Activated T-helper 2 cell treated with anti-CD3 and anti-CD28 coated beads, Interferon-gamma antibody, Interleukin-2, Interleukin-4, amounts not matched to agents 10 μg/mL and 5 μg/mL and 100 μg/mL, durations not matched to agents 14 hours and 24 hours and 36 hours (primary cell): ENCODE measurements at regions not wholly inside any gene's neighbourhood (a gene's known extent, or its start where the extent isn't known, plus 50 kb on each side); places are given as distances from the start of the nearest gene placed in this dataset.

ENCODE experiments used
- DNase-seq: peaks from one replicate; pipeline ENCODE4 v3.0.0; 2021; ENCODE audit warnings: low spot score
- H3K27ac Mint-ChIP-seq: one replicate; pipeline ENCODE4 v1.8.0; 2021; ENCODE audit warnings: mixed read lengths
- H3K27me3 Mint-ChIP-seq: one replicate; pipeline ENCODE4 v1.8.0; 2021; ENCODE audit warnings: low read depth, mixed read lengths
- H3K36me3 Mint-ChIP-seq: one replicate; pipeline ENCODE4 v1.8.0; 2021; ENCODE audit warnings: low read depth, mixed read lengths
- H3K4me1 Mint-ChIP-seq: one replicate; pipeline ENCODE4 v1.8.0; 2021; ENCODE audit warnings: low read depth, mixed read lengths
- H3K4me3 Mint-ChIP-seq: one replicate; pipeline ENCODE4 v1.8.0; 2021; ENCODE audit warnings: low read depth, mild to moderate bottlenecking, moderate library complexity, mixed read lengths
- H3K9me3 Mint-ChIP-seq: one replicate; pipeline ENCODE4 v1.8.0; 2021; ENCODE audit warnings: mixed read lengths
- intact Hi-C: fragments of 100-400 bp; cut with micrococcal nuclease; formaldehyde crosslinking; loops from one replicate; pipeline ENCODE4 v1.15.1; 2023

DNA sequence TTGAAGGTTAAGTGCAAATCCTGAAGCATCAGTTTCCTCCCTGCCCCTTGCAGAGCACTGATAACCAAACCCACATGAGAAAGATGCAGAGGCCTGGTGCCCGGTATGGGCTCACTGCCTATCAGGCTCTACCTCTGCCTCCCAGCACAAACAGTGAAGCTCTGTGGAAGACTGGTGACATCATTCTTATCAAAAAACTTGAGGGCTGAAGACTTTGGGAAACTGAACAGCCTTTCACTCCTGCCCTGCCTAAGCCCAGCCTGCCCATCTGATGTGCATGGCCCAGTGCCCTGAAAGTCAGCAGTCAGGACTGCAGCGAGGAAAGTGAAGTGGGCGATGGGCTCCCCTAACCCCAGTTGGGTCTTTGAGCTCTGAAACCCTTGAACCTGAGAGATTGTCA lies 174.8 kb upstream of the ARL4C start:
- intact Hi-C loops: no loop called here
- H3K9me3 Mint-ChIP-seq: no peaks in the 10 kb centered on the region
- no peak for DNase-seq
- H3K4me3 Mint-ChIP-seq: no peak overlapping the region
- H3K4me1 Mint-ChIP-seq: no peaks in the 10 kb centered on the region
- no peaks in the 10 kb centered on the region for H3K27me3 Mint-ChIP-seq
- H3K27ac Mint-ChIP-seq: no peak overlapping the region
- H3K36me3 Mint-ChIP-seq: no peaks in the 10 kb centered on the region

DNA sequence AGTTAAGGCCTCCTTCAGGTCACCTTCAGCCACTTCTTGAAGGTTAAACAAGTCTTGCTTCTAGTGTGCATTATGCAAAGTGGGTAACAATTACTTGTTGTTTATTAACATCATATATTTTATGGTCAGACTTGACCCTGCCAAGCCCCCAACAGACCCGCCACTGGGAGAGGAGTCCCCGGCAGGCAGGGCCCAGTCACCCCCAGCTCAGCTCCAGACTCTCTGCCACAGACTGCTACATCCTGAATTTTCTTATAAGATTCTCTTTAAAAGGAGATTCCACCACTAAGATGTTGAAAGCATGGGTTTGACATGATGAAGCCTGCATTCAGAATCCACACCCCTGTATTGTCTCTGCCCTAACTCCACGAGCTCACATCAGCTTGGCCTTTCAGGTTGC lies 174.3 kb upstream of the ARL4C start:
- Mint-ChIP-seq H3K27me3 (no peaks in the 10 kb centered on the region), H3K4me3 (no peak overlapping the region), H3K9me3 (no peaks in the 10 kb centered on the region), H3K27ac (no peak overlapping the region), H3K4me1 (no peaks in the 10 kb centered on the region), H3K36me3 (no peaks in the 10 kb centered on the region)
- intact Hi-C loops: no loop called here
- no peak for DNase-seq

- Mint-ChIP-seq H3K9me3 (no peaks in the 10 kb centered on the region), H3K27me3 (no peaks in the 10 kb centered on the region), H3K4me3 (no peak overlapping the region), H3K27ac (no peak overlapping the region), H3K4me1 (no peaks in the 10 kb centered on the region), H3K36me3 (no peaks in the 10 kb centered on the region)
- no peak for DNase-seq
- intact Hi-C loops: no loop called here
Observed at GRCh38 chr2:234670806-234671205, 173.9 kb upstream of the ARL4C start.

DNA sequence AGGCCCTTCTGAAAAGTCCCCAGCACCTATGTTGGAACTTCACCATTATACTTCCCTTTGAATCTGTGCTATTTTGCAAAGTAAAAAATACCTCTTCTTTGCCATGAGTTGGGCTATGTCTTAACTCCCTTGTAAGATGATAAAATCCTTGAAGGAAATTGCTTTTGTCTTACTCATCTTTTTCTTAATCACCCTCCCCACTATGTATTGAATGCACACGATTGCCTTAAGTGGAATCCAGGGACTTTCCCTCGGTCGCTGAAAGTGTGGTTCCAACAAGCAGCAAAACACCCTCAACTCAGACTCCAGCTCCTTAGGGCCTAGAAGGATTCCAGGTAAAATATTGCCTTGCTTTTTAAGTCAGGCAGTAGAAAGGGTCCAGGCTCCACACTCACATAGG lies 173.2 kb upstream of the ARL4C start:
- no peak overlapping the region for H3K27ac Mint-ChIP-seq
- DNase-seq: no peak
- H3K36me3 Mint-ChIP-seq: no peaks in the 10 kb centered on the region
- intact Hi-C loops: no loop called here
- H3K4me1 Mint-ChIP-seq: no peaks in the 10 kb centered on the region
- no peak overlapping the region for H3K4me3 Mint-ChIP-seq
- no peaks in the 10 kb centered on the region for H3K27me3 Mint-ChIP-seq
- no peaks in the 10 kb centered on the region for H3K9me3 Mint-ChIP-seq

DNA sequence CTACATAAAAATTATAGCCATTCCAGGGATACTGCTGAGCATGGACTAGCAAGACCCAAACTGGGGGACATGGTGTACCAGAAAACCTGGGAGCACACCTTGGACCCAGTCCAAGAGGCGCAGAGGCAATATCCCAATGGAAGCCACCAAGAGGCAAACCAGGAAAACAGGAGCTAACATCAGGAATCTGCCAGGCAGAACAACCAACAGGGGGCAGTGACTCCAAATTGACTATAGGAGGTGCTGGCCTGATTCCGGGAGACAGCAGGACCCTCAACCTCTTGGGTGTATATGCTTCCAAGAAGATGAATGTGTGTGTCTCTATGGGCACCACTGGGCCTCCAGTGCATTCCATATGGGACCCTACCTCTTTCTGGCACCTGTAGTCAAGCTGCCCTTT lies 172.7 kb upstream of the ARL4C start:
- no peaks in the 10 kb centered on the region for H3K36me3 Mint-ChIP-seq
- no peaks in the 10 kb centered on the region for H3K9me3 Mint-ChIP-seq
- no peaks in the 10 kb centered on the region for H3K27me3 Mint-ChIP-seq
- no peaks in the 10 kb centered on the region for H3K4me1 Mint-ChIP-seq
- intact Hi-C loops: no loop called here
- no peak for DNase-seq
- no peak overlapping the region for H3K27ac Mint-ChIP-seq
- no peak overlapping the region for H3K4me3 Mint-ChIP-seq

DNA sequence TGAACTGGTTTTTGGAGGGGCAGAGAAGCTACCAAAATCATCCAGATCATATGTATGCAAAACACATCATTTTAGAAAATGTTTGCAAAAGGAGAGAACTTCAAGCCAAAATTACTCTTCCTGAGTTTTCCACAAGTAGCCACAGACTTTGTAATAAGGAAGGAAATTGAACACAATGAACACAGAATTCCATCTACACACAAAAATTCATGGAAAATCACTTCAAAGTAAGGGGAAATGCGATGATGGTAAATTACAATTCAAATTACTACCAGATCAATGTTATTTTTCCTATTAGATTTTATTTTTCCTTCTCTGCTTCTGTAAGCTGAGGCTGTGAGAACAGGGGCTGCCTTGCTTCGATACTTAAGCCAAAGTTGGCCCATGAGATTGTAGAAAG lies 172.1 kb upstream of the ARL4C start:
- Mint-ChIP-seq H3K27me3 (no peaks in the 10 kb centered on the region), H3K9me3 (peaks cover 4% of the 10 kb centered on the region), H3K27ac (no peak overlapping the region), H3K4me3 (no peak overlapping the region), H3K4me1 (no peaks in the 10 kb centered on the region), H3K36me3 (no peaks in the 10 kb centered on the region)
- DNase-seq: no peak
- intact Hi-C loops: no loop called here

DNA sequence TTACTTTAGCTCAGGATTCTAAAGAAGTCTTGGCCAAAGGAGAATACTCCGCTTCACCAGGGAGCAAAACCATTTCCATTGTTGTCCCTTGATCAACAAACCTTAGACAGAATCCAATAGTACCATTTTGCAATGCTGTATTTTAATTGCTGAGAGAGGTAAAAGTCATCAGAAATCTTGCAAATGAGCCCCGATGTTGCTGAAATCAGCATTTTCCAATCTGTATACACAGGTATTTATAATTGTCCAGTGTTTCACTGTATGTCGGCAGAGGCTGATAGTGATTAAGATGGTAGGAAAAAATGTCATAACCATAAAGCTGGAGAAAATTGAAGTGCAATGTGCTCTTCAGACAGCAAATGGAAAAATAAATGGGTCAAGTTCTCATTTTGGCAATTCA lies 170.0 kb upstream of the ARL4C start:
- H3K36me3 Mint-ChIP-seq: no peaks in the 10 kb centered on the region
- intact Hi-C loops: no loop called here
- no peaks in the 10 kb centered on the region for H3K27me3 Mint-ChIP-seq
- no peak overlapping the region for H3K27ac Mint-ChIP-seq
- DNase-seq: no peak
- H3K4me3 Mint-ChIP-seq: no peak overlapping the region
- H3K4me1 Mint-ChIP-seq: no peaks in the 10 kb centered on the region
- H3K9me3 Mint-ChIP-seq: peaks cover 4% of the 10 kb centered on the region

- Mint-ChIP-seq H3K4me1 (no peaks in the 10 kb centered on the region), H3K9me3 (peaks cover 4% of the 10 kb centered on the region), H3K36me3 (no peaks in the 10 kb centered on the region), H3K27me3 (no peaks in the 10 kb centered on the region), H3K27ac (no peak overlapping the region), H3K4me3 (no peak overlapping the region)
- no peak for DNase-seq
- intact Hi-C loops: no loop called here
Observed at GRCh38 chr2:234665304-234665703, 168.4 kb upstream of the ARL4C start.

- intact Hi-C loops: no loop called here
- no peaks in the 10 kb centered on the region for H3K36me3 Mint-ChIP-seq
- no peak for DNase-seq
- H3K9me3 Mint-ChIP-seq: peaks cover 4% of the 10 kb centered on the region
- H3K27ac Mint-ChIP-seq: no peak overlapping the region
- no peaks in the 10 kb centered on the region for H3K27me3 Mint-ChIP-seq
- H3K4me1 Mint-ChIP-seq: no peaks in the 10 kb centered on the region
- H3K4me3 Mint-ChIP-seq: no peak overlapping the region
Observed at GRCh38 chr2:234661849-234662248, 165.0 kb upstream of the ARL4C start.

DNA sequence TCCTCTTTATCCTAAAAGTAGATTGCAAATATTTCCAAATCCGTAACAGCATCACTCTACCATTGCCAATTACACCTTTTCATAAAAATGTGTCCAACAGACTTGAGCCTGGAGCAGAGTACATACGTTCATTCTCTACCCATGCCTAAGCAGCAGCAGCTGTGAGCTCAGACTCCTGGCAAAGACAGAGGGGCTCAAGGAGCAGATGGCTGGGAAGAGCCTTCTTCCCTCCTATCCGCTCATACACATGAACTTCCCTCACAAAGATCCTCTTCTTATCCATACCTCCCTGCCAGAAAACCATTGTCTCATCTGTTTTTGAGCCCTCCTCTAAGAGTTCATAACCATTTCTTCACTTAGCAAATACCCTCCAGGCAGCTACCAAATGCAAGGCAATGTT lies 164.3 kb upstream of the ARL4C start:
- Mint-ChIP-seq H3K4me1 (no peaks in the 10 kb centered on the region), H3K27ac (no peak overlapping the region), H3K27me3 (no peaks in the 10 kb centered on the region), H3K9me3 (peaks cover 4% of the 10 kb centered on the region), H3K4me3 (no peak overlapping the region), H3K36me3 (no peaks in the 10 kb centered on the region)
- DNase-seq: no peak
- intact Hi-C loops: no loop called here

GRCh38 chr2:234655706-234656105 lies 158.8 kb upstream of the ARL4C start:
- H3K4me1 Mint-ChIP-seq: no peaks in the 10 kb centered on the region
- no peaks in the 10 kb centered on the region for H3K36me3 Mint-ChIP-seq
- H3K27me3 Mint-ChIP-seq: no peaks in the 10 kb centered on the region
- no peak for DNase-seq
- no peak overlapping the region for H3K27ac Mint-ChIP-seq
- H3K9me3 Mint-ChIP-seq: no peaks in the 10 kb centered on the region
- no peak overlapping the region for H3K4me3 Mint-ChIP-seq
- intact Hi-C loops: no loop called here

DNA sequence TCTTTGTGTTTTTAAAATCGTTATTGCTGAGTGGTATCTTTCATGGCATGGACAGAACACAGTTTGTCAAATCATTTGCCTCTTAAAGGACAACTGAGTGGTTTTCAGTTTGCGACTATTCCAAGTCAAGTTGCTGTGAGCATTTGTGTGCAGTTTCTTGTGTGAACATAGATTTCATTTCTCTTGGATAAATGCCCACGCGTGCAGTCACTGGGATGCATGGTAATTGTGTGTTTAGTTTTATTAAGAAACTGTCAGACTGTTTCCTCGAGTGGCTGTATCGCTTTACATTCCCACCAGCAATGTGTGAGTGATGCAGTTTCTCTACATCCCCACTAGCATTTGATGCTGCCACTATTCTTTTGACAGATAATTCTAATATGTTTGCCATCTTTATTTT lies 154.0 kb upstream of the ARL4C start:
- DNase-seq: no peak
- H3K9me3 Mint-ChIP-seq: no peaks in the 10 kb centered on the region
- H3K4me3 Mint-ChIP-seq: no peak overlapping the region
- H3K36me3 Mint-ChIP-seq: no peaks in the 10 kb centered on the region
- H3K4me1 Mint-ChIP-seq: no peaks in the 10 kb centered on the region
- no peaks in the 10 kb centered on the region for H3K27me3 Mint-ChIP-seq
- intact Hi-C loops: no loop called here
- H3K27ac Mint-ChIP-seq: no peak overlapping the region

GRCh38 chr2:234649951-234650350 lies 153.1 kb upstream of the ARL4C start:
- no peak for DNase-seq
- H3K9me3 Mint-ChIP-seq: no peaks in the 10 kb centered on the region
- H3K27me3 Mint-ChIP-seq: no peaks in the 10 kb centered on the region
- H3K36me3 Mint-ChIP-seq: no peaks in the 10 kb centered on the region
- intact Hi-C loops: no loop called here
- H3K4me3 Mint-ChIP-seq: no peak overlapping the region
- H3K27ac Mint-ChIP-seq: no peak overlapping the region
- no peaks in the 10 kb centered on the region for H3K4me1 Mint-ChIP-seq

GRCh38 chr2:234643407-234643806 lies 146.5 kb upstream of the ARL4C start:
- H3K27ac Mint-ChIP-seq: no peak overlapping the region
- no peaks in the 10 kb centered on the region for H3K27me3 Mint-ChIP-seq
- DNase-seq: no peak
- no peak overlapping the region for H3K4me3 Mint-ChIP-seq
- H3K4me1 Mint-ChIP-seq: no peaks in the 10 kb centered on the region
- intact Hi-C loops: no loop called here
- H3K36me3 Mint-ChIP-seq: no peaks in the 10 kb centered on the region
- H3K9me3 Mint-ChIP-seq: peaks cover 15% of the 10 kb centered on the region
